Femur (tissue), 1 donor: ENCODE measurements at regions not wholly inside any gene's neighbourhood (a gene's known extent, or its start where the extent isn't known, plus 50 kb on each side); places are given as distances from the start of the nearest gene placed in this dataset.
"Not testable (repeated sequence)": the region's sequence is repeated elsewhere in the genome, so short reads cannot be mapped to it uniquely, and the experiment has no call there.

Experiments used
- DNase-seq: peaks from one replicate; pipeline ENCODE4 v3.0.0-alpha.2; 2017

GRCh38 chr22:15772337-15772736, 82.5 kb downstream of the POTEH start:
- DNase-seq: not testable (repeated sequence)

- not testable (repeated sequence) for DNase-seq
Measured at GRCh38 chr22:15775118-15775517, 85.3 kb downstream of the POTEH start.

- DNase-seq: peak; percentile 3
Measured at GRCh38 chr22:15775670-15776669, 86.1 kb downstream of the POTEH start.

- DNase-seq: not testable (repeated sequence)
Measured at GRCh38 chr22:15776727-15777126, 86.9 kb downstream of the POTEH start.

- DNase-seq: not testable (repeated sequence)
Measured at GRCh38 chr22:15777150-15777549, 87.3 kb downstream of the POTEH start.

- not testable (repeated sequence) for DNase-seq
Measured at GRCh38 chr22:15777557-15777956, 87.7 kb downstream of the POTEH start.

GRCh38 chr22:15778366-15778765, 88.5 kb downstream of the POTEH start:
- DNase-seq: not testable (repeated sequence)

- not testable (repeated sequence) for DNase-seq
Measured at GRCh38 chr22:15781652-15782051, 91.8 kb downstream of the POTEH start.

GRCh38 chr22:15782933-15783332, 93.1 kb downstream of the POTEH start:
- DNase-seq: not testable (repeated sequence)

- DNase-seq: not testable (repeated sequence)
Measured at GRCh38 chr22:15784383-15785085, 94.7 kb downstream of the POTEH start.

- DNase-seq: not testable (repeated sequence)
Measured at GRCh38 chr22:15786942-15787733, 97.3 kb downstream of the POTEH start.

- not testable (repeated sequence) for DNase-seq
Measured at GRCh38 chr22:15791557-15791956, 101.7 kb downstream of the POTEH start.

GRCh38 chr22:15799935-15800334, 110.1 kb downstream of the POTEH start:
- DNase-seq: not testable (repeated sequence)

GRCh38 chr22:15811141-15811540, 121.3 kb downstream of the POTEH start:
- not testable (repeated sequence) for DNase-seq

- not testable (repeated sequence) for DNase-seq
Measured at GRCh38 chr22:15815783-15816182, 126.0 kb downstream of the POTEH start.

- not testable (repeated sequence) for DNase-seq
Measured at GRCh38 chr22:15816470-15816869, 126.6 kb downstream of the POTEH start.

- DNase-seq: not testable (repeated sequence)
Measured at GRCh38 chr22:15817264-15817663, 127.4 kb downstream of the POTEH start.

GRCh38 chr22:15819886-15820285, 130.1 kb downstream of the POTEH start:
- DNase-seq: not testable (repeated sequence)

GRCh38 chr22:15821088-15821487, 131.3 kb downstream of the POTEH start:
- DNase-seq: not testable (repeated sequence)

- not testable (repeated sequence) for DNase-seq
Measured at GRCh38 chr22:15822001-15822400, 132.2 kb downstream of the POTEH start.

- not testable (repeated sequence) for DNase-seq
Measured at GRCh38 chr22:15823178-15823577, 133.4 kb downstream of the POTEH start.

GRCh38 chr22:15832235-15832634, 142.4 kb downstream of the POTEH start:
- not testable (repeated sequence) for DNase-seq

GRCh38 chr22:15835729-15836128, 145.9 kb downstream of the POTEH start:
- DNase-seq: not testable (repeated sequence)
